ENCODE measurements at regions not wholly inside any gene's neighbourhood (a gene's known extent, or its start where the extent isn't known, plus 50 kb on each side); places are given as distances from the start of the nearest gene placed in this dataset.

GRCh38 chr16:65945493-65945892 is 421.0 kb upstream of the CDH5 start:
- Mint-ChIP-seq H3K4me3 (no peak overlapping the region), H3K4me1 (ENCODE audit: low read depth) (no peaks in the 10 kb centered on the region), H3K27me3 (ENCODE audit: insufficient read depth) (peaks cover 13% of the 10 kb centered on the region), H3K27ac (no peak overlapping the region), H3K36me3 (ENCODE audit: low read depth) (no peaks in the 10 kb centered on the region), H3K9me3 (no peaks in the 10 kb centered on the region; the same call in 1 of the 2 replicates)
- no peak for TF ChIP-seq CTCF (IDR thresholded peaks at IDR 0.05)
- DNase-seq: no peak

GRCh38 chr16:65944361-65944760 is 422.1 kb upstream of the CDH5 start:
- H3K9me3 Mint-ChIP-seq: no peaks in the 10 kb centered on the region; the same call in 1 of the 2 replicates
- no peak for DNase-seq
- no peak overlapping the region for H3K4me3 Mint-ChIP-seq

GRCh38 chr16:65940711-65941110 is 425.8 kb upstream of the CDH5 start:
- Mint-ChIP-seq H3K4me3 (no peak overlapping the region), H3K27ac (no peak overlapping the region), H3K4me1 (ENCODE audit: low read depth) (no peaks in the 10 kb centered on the region), H3K27me3 (ENCODE audit: insufficient read depth) (peaks cover 15% of the 10 kb centered on the region), H3K9me3 (peaks cover under 1% of the 10 kb centered on the region), H3K36me3 (ENCODE audit: low read depth) (no peaks in the 10 kb centered on the region)
- no peak for DNase-seq
- no peak for TF ChIP-seq CTCF (IDR thresholded peaks at IDR 0.05)

More at GRCh38 chr16:65944361-65944760, 422.1 kb upstream of the CDH5 start:
- peaks cover 8% of the 10 kb centered on the region for H3K27me3 Mint-ChIP-seq (ENCODE audit: insufficient read depth)
- H3K4me1 Mint-ChIP-seq (ENCODE audit: low read depth): no peaks in the 10 kb centered on the region
- H3K36me3 Mint-ChIP-seq (ENCODE audit: low read depth): no peaks in the 10 kb centered on the region
- TF ChIP-seq CTCF (IDR thresholded peaks at IDR 0.05): no peak
- H3K27ac Mint-ChIP-seq: no peak overlapping the region

- Mint-ChIP-seq H3K27ac (no peak overlapping the region), H3K4me1 (ENCODE audit: low read depth) (no peaks in the 10 kb centered on the region), H3K36me3 (ENCODE audit: low read depth) (no peaks in the 10 kb centered on the region), H3K4me3 (no peak overlapping the region), H3K27me3 (ENCODE audit: insufficient read depth) (peaks cover 15% of the 10 kb centered on the region), H3K9me3 (peaks cover 13% of the 10 kb centered on the region)
- TF ChIP-seq CTCF (IDR thresholded peaks at IDR 0.05): no peak
- no peak for DNase-seq
Observed at GRCh38 chr16:65938083-65938482, 428.4 kb upstream of the CDH5 start.

GRCh38 chr16:65937455-65937854 is 429.0 kb upstream of the CDH5 start:
- no peak for TF ChIP-seq CTCF (IDR thresholded peaks at IDR 0.05)
- no peak for DNase-seq
- no peaks in the 10 kb centered on the region for H3K36me3 Mint-ChIP-seq (ENCODE audit: low read depth)
- H3K27me3 Mint-ChIP-seq (ENCODE audit: insufficient read depth): peaks cover 14% of the 10 kb centered on the region
- no peak overlapping the region for H3K27ac Mint-ChIP-seq
- H3K4me3 Mint-ChIP-seq: no peak overlapping the region
- no peaks in the 10 kb centered on the region for H3K4me1 Mint-ChIP-seq (ENCODE audit: low read depth)
- H3K9me3 Mint-ChIP-seq: peaks cover 16% of the 10 kb centered on the region

GRCh38 chr16:65936096-65936495 is 430.4 kb upstream of the CDH5 start:
- H3K9me3 Mint-ChIP-seq: peaks cover 16% of the 10 kb centered on the region
- H3K4me3 Mint-ChIP-seq: no peak overlapping the region
- peak; percentile 1 for DNase-seq

More at GRCh38 chr16:65936096-65936495, 430.4 kb upstream of the CDH5 start:
- Mint-ChIP-seq H3K36me3 (ENCODE audit: low read depth) (no peaks in the 10 kb centered on the region), H3K4me1 (ENCODE audit: low read depth) (no peaks in the 10 kb centered on the region), H3K27ac (no peak overlapping the region), H3K27me3 (ENCODE audit: insufficient read depth) (peaks cover 13% of the 10 kb centered on the region)
- TF ChIP-seq CTCF (IDR thresholded peaks at IDR 0.05): no peak
